Urinary bladder (tissue), 3 donors: ENCODE measurements at regions not wholly inside any gene's neighbourhood (a gene's known extent, or its start where the extent isn't known, plus 50 kb on each side); places are given as distances from the start of the nearest gene placed in this dataset.

Experiments
- DNase-seq: peaks from one replicate; pipeline ENCODE4 v3.0.0-alpha.2; 2015; ENCODE audit errors: extremely low spot score
- H3K27ac ChIP-seq: one replicate; pipeline ENCODE4 v1.5.1; 2013; ENCODE audit warnings: low read depth, mild to moderate bottlenecking, moderate library complexity
- H3K36me3 ChIP-seq: one replicate; pipeline ENCODE4 v1.6.1; 2013; ENCODE audit warnings: mild to moderate bottlenecking, moderate library complexity; ENCODE audit not compliant: insufficient read depth
- H3K4me1 ChIP-seq: one replicate; pipeline ENCODE4 v1.6.1; 2013; ENCODE audit warnings: mild to moderate bottlenecking, moderate library complexity; ENCODE audit not compliant: insufficient read depth
- H3K4me3 ChIP-seq: one replicate; pipeline ENCODE4 v1.5.1; 2013; ENCODE audit warnings: low read depth, low read length
- WGBS: extraction: QIAGEN DNeasy Blood & Tissue Kit; methylation state at CpG from one replicate; pipeline ENCODE4 v1.1.7; 2013; 5-methylcytosine and 5-hydroxymethylcytosine counted together
- donor health status: healthy with polysubstance abuse.
- donor health status: healthy.

GRCh38 chr17:74088285-74088933 is 115.1 kb upstream of the RPL38 start:
- whole genome bisulfite sequencing: 84% methylated on average over 6 of the region's 6 CpGs

DNA sequence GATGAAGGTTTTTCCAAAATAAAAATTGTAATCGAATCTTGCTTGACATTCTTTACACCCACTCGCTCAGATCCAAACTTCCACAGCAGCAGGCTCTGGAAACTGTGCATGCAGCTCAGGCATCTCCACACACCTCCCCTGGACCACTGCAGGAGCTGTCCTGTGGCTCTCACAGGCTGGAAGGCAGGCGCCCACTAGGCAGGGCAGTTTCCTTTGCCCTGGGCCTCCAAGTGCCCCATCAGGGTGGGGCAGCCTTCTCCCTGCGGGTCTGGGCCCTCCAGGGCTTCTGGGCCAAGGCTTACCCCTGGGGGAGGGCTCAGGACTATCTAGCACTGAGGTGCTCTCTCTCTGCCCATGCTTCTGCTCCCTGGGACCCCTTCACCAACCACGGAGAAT is 114.5 kb upstream of the RPL38 start:
- no peak overlapping the region for H3K4me3 ChIP-seq
- no peak for DNase-seq
- WGBS: 75% methylated on average over 5 of the region's 5 CpGs
- no peak overlapping the region for H3K27ac ChIP-seq
- H3K36me3 ChIP-seq: no peaks in the 10 kb centered on the region
- H3K4me1 ChIP-seq: no peaks in the 10 kb centered on the region

More at GRCh38 chr17:74088285-74088933, 115.1 kb upstream of the RPL38 start:
- DNase-seq: no peak
- Histone ChIP-seq H3K4me3 (no peak overlapping the region), H3K27ac (no peak overlapping the region), H3K4me1 (no peaks in the 10 kb centered on the region), H3K36me3 (no peaks in the 10 kb centered on the region)

- Histone ChIP-seq H3K4me3 (no peak overlapping the region), H3K27ac (no peak overlapping the region), H3K4me1 (no peaks in the 10 kb centered on the region), H3K36me3 (no peaks in the 10 kb centered on the region)
- no peak for DNase-seq
- 62% methylated on average over 3 of the region's 3 CpGs for WGBS
Measured at GRCh38 chr17:74089380-74089779, 114.1 kb upstream of the RPL38 start.

- Histone ChIP-seq H3K36me3 (no peaks in the 10 kb centered on the region), H3K4me3 (no peak overlapping the region), H3K4me1 (no peaks in the 10 kb centered on the region), H3K27ac (no peak overlapping the region)
- DNase-seq: no peak
- WGBS: 33% methylated on average over 4 of the region's 4 CpGs
Measured at GRCh38 chr17:74089869-74090464, 113.5 kb upstream of the RPL38 start.

- Histone ChIP-seq H3K27ac (no peak overlapping the region), H3K4me1 (no peaks in the 10 kb centered on the region), H3K36me3 (no peaks in the 10 kb centered on the region), H3K4me3 (no peak overlapping the region)
- DNase-seq: no peak
Measured at GRCh38 chr17:74094651-74095050, 108.8 kb upstream of the RPL38 start.

- Histone ChIP-seq H3K4me1 (no peaks in the 10 kb centered on the region), H3K4me3 (no peak overlapping the region), H3K27ac (no peak overlapping the region), H3K36me3 (no peaks in the 10 kb centered on the region)
- no peak for DNase-seq
- WGBS: 62% methylated on average over 5 of the region's 5 CpGs
Measured at GRCh38 chr17:74096456-74096855, 107.0 kb upstream of the RPL38 start.

DNA sequence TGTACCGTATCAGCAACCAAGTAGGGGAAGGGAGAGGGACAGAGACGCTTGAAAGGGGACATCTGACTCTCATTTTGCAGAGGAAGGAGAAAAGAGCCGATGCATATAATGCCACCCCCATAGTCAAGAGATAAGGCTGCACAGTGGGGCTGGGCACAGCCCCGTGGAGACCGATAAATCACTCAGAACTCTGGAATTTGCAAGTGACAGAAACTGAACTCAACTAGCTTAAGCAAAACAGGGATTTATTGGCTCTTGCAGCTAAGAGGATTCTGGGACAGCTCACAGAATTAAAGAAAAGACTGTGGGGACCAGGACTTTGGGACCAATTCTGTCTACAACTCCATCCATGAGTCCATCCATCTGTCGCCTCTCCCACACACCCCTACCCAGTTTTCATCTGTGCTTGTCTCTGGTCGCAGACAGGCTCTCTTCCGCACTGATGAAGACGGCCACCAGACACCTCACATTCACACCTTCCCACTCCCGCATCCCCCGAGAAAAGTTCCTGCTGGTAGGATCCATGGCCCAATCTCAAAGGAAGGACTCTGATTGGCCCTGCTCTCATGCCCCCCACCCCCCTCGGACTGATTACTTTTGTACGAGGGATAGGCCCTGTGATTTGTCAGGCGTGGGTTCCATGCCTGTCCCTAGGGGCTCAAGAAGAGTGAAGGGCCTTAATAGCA is 105.9 kb upstream of the RPL38 start:
- no peak overlapping the region for H3K27ac ChIP-seq
- DNase-seq: no peak
- 42% methylated on average over 14 of the region's 14 CpGs for WGBS

DNA sequence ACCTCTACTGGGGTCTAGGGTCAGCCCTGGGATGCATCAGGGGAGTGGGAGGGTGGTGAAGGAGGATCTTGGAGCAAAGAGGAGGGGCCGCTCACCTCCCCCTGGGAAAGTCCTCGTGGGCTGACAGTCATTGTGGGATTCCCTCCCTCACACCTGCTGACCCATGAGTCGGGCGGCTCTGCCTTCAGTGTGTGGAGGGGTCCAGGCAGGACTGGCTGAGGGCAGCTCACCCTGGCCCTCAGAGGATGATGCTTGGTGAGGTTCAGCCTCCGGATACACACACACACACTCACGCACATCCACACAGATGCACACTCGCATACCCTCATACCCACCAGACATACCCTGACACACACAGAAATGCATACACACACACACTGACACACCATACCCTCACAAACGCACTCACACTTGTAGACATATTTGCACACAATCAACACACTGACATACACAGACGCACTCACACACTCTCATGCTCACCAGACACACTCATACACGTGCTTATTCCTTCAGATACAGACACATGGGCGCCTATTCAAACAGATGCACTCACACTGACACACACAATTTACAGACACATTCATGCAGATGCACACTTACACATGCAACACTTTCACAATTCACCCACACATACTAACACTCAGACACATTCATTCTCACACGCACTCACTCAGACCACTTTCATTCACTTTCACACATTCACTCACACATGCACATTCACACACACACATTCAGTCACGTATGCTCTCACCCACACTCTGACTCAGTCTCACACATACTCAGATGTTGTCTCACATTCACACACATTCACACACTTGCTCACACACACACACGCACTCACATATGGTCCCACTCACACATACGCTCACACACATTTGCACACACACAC is 105.1 kb upstream of the RPL38 start:
- no peaks in the 10 kb centered on the region for H3K36me3 ChIP-seq
- H3K4me3 ChIP-seq: no peak overlapping the region
- WGBS: 86% methylated on average over 15 of the region's 15 CpGs
- DNase-seq: no peak
- no peaks in the 10 kb centered on the region for H3K4me1 ChIP-seq
- no peak overlapping the region for H3K27ac ChIP-seq

More for the DNA sequence above, 105.9 kb upstream of the RPL38 start:
- Histone ChIP-seq H3K4me3 (no peak overlapping the region), H3K4me1 (no peaks in the 10 kb centered on the region), H3K36me3 (no peaks in the 10 kb centered on the region)

- no peaks in the 10 kb centered on the region for H3K36me3 ChIP-seq
- no peak overlapping the region for H3K4me3 ChIP-seq
- no peak for DNase-seq
- H3K4me1 ChIP-seq: no peaks in the 10 kb centered on the region
- H3K27ac ChIP-seq: no peak overlapping the region
- 52% methylated on average over 16 of the region's 16 CpGs for WGBS
Measured at GRCh38 chr17:74099442-74100340, 103.8 kb upstream of the RPL38 start.

DNA sequence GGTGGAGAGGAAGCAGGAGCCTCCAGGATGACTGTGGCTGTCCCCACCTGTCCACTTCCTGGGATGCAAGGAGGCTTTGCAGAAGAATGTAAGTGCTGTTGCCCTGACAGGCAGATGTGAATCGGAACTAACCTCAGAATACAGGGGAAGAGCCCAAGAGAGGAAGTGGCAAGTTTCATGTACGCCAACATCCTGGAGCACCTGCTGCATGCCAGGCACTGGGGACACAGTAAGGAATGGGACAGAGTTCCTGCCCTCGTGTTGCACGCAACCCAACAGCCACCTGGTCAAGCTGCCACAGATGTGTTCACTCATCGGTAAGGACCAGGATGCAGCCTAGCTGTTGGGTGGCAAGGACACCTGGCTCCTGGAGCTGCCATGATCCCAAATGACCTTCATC is 98.6 kb upstream of the RPL38 start:
- DNase-seq: no peak
- Histone ChIP-seq H3K27ac (no peak overlapping the region), H3K4me3 (no peak overlapping the region), H3K36me3 (no peaks in the 10 kb centered on the region), H3K4me1 (no peaks in the 10 kb centered on the region)
- WGBS: 88% methylated on average over 5 of the region's 5 CpGs

GRCh38 chr17:74107107-74107506 is 96.4 kb upstream of the RPL38 start:
- no peak overlapping the region for H3K27ac ChIP-seq
- no peaks in the 10 kb centered on the region for H3K36me3 ChIP-seq
- H3K4me3 ChIP-seq: no peak overlapping the region
- 91% methylated on average over 15 of the region's 15 CpGs for WGBS
- no peaks in the 10 kb centered on the region for H3K4me1 ChIP-seq
- DNase-seq: no peak

DNA sequence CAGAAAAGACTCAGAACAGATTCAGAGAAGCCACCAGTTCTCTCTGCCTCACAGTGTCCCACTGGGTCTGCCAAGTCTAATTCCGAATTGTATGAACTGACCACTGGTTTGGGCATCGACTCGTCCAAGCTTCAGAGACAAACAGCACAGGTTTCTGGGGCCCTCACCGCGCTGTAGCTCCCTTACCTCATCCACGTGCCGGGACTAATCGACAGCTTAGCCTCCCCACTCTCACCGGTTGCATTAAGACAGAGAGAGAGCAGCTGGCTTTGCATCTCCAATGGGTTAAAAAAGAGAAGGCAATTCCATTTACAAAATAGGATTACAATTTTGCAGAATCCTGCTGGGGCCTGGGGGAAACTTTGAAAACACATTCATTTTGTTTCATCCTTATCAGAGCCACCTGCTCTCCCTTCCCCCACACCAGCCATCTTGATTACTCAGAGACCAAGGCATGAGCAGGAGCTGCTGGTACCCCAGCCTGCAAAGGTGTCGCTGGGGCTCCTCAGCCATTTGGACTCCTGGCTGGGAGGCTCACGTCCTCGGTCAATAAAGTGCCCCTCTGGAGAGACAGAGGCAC is 95.3 kb upstream of the RPL38 start:
- Histone ChIP-seq H3K4me1 (no peaks in the 10 kb centered on the region), H3K27ac (no peak overlapping the region), H3K36me3 (no peaks in the 10 kb centered on the region), H3K4me3 (no peak overlapping the region)
- DNase-seq: no peak
- WGBS: 56% methylated on average over 12 of the region's 12 CpGs
